Bronchial epithelial cell (primary cell): ENCODE measurements at regions not wholly inside any gene's neighbourhood (a gene's known extent, or its start where the extent isn't known, plus 50 kb on each side); places are given as distances from the start of the nearest gene placed in this dataset.

ENCODE experiments used
- DNase-seq: peaks from one replicate; pipeline ENCODE4 v3.0.0-alpha.2; 2010; ENCODE audit warnings: low read depth
- FAIRE-seq: peaks from 2 replicates; lab custom pipeline; 2011; peaks lifted over from hg19 to GRCh38; lab: Jason Lieb, UNC
- H3K27me3 ChIP-seq: 2 replicates; pipeline ENCODE4 v1.5.1; 2011; ENCODE audit warnings: low read length; ENCODE audit not compliant: control insufficient read depth, insufficient read depth
- H3K36me3 ChIP-seq: 2 replicates; pipeline ENCODE4 v1.5.1; 2011; ENCODE audit warnings: low read length; ENCODE audit not compliant: control insufficient read depth, insufficient read depth
- H3K4me3 ChIP-seq: 2 replicates; pipeline ENCODE4 v1.5.1; 2011; ENCODE audit warnings: mild to moderate bottlenecking, low read depth, low read length, control low read depth
- TF ChIP-seq, protein P1 (sequence below): IDR thresholded peaks from 2 replicates; pipeline ENCODE4 v1.5.1; 2011; ENCODE audit warnings: mild to moderate bottlenecking, moderate library complexity, low read length, control low read depth, inconsistent platforms; ENCODE audit not compliant: insufficient read depth, severe bottlenecking

DNA sequence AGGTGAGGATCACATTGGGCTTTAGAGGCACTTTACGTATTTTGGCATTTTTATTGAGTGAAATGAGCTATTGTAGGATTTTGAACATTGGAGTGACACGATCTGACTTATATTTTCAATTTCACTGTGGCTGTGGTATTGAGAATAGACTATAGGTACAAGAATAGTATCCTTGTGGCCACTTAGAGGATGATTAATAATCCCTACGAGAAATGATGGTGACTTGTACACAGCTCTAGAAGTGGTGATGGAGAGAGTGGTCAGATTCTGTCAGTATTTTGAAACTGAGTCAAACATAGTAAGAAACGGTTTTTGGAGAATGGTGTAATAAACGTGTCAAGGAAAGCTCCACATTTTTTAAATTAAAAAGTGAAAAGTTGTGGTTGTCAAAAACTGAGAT is 494.7 kb downstream of the EPHA5 start:
- FAIRE-seq (no peak), DNase-seq (no peak)
- Histone ChIP-seq H3K36me3 (no peaks in the 10 kb centered on the region), H3K27me3 (no peaks in the 10 kb centered on the region), H3K4me3 (no peak overlapping the region)
- TF ChIP-seq, protein P1, sequence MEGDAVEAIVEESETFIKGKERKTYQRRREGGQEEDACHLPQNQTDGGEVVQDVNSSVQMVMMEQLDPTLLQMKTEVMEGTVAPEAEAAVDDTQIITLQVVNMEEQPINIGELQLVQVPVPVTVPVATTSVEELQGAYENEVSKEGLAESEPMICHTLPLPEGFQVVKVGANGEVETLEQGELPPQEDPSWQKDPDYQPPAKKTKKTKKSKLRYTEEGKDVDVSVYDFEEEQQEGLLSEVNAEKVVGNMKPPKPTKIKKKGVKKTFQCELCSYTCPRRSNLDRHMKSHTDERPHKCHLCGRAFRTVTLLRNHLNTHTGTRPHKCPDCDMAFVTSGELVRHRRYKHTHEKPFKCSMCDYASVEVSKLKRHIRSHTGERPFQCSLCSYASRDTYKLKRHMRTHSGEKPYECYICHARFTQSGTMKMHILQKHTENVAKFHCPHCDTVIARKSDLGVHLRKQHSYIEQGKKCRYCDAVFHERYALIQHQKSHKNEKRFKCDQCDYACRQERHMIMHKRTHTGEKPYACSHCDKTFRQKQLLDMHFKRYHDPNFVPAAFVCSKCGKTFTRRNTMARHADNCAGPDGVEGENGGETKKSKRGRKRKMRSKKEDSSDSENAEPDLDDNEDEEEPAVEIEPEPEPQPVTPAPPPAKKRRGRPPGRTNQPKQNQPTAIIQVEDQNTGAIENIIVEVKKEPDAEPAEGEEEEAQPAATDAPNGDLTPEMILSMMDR: no peak

DNA sequence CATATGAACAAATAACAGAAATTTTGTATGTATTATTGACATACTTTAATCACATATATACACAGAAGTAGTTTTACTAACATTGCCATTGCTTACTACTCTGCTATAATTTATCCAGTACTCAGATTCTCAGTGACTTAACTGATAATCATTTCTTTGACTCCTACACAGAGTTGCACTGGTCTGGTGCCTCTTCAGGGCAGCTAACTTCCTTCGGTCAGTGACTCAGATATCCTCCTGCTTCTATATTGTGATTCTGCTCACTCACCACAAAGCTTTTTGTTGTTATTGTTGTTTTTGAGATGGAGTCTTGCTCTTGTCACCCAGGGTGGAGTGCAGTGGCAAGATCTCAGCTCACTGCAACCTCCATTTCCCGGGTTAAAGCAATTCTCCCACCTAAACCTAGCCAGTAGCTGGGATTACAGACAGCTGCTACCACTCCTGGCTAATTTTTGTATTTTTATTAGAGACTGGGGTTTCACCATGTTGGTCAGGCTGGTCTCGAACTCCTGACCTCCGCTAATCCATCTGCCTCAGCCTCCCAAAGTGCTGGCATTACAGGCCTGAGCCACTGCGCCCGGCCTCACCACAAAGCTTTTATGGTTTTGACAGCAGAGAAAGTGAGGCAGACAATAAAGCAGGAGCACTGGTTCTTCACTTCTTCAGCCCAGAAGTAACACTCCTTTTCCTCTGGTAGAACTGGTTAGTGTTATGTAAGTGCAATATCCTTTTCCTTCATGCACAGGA is 499.3 kb downstream of the EPHA5 start:
- no peak for FAIRE-seq
- no peak for DNase-seq
- Histone ChIP-seq H3K27me3 (no peaks in the 10 kb centered on the region), H3K4me3 (no peak overlapping the region), H3K36me3 (no peaks in the 10 kb centered on the region)
- TF ChIP-seq, protein P1: no peak

DNA sequence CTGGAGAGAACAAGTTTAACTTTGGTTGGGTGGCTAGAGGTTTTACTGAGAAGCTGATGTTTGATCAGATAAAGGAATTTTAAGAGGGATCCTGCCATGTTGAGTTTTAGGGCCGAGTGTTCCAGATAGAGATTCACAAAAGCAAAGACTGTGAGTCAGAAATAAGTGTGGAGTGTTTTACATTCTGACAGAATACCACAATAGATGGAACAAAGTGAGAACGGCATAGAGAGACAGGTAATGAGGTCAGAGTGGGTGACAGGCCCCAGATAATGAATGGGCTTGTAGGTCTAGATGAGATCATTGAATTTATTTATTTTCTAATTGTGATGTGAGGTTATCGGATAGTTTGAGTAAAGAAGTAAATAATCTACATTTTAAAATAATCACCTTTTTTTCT is 502.6 kb downstream of the EPHA5 start:
- Histone ChIP-seq H3K27me3 (no peaks in the 10 kb centered on the region), H3K4me3 (no peak overlapping the region), H3K36me3 (no peaks in the 10 kb centered on the region)
- TF ChIP-seq, protein P1: no peak
- DNase-seq (no peak), FAIRE-seq (no peak)

DNA sequence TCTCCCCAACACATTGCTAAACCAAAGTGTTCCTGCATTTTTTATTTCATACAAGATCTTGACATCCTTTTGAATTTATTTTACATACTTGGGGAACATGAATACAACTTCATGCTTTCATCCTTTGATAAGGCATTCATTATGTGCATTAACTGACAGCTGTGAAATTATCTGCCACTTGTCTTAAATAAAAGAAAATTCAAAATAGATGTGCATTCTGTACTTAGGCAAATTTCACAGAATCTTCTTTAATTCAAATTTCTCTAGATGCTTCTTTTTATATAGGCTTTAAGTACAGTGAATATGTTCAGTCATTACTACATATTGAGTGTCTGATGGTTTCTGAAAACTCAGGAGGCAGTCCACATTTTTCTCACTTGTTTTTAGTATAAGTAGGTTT is 518.1 kb downstream of the EPHA5 start:
- no peak for FAIRE-seq
- Histone ChIP-seq H3K27me3 (no peaks in the 10 kb centered on the region), H3K36me3 (no peaks in the 10 kb centered on the region), H3K4me3 (no peak overlapping the region)
- no peak for DNase-seq
- TF ChIP-seq, protein P1: no peak

DNA sequence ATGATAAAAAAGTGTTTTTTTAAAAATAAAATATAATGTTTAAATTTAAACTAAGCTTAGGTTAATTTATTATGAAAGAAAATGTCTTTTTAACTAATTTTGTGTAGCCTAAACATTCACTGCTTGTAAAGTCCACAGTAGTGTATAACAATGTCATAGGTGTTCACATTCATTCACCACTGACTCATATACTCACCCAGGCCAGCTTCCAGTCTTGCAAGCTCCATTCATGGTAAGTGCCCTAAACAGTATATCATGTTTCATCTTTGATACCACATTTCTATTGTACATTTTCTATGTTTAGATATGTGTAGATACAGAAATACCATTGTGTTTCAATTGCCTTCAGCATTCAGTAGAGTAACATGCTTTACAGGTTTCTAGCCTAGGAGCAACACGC is 530.3 kb downstream of the EPHA5 start:
- TF ChIP-seq, protein P1: no peak
- no peak for FAIRE-seq
- peak; percentile 20 for DNase-seq
- H3K36me3 ChIP-seq: no peaks in the 10 kb centered on the region
- no peak overlapping the region for H3K4me3 ChIP-seq
- no peaks in the 10 kb centered on the region for H3K27me3 ChIP-seq

DNA sequence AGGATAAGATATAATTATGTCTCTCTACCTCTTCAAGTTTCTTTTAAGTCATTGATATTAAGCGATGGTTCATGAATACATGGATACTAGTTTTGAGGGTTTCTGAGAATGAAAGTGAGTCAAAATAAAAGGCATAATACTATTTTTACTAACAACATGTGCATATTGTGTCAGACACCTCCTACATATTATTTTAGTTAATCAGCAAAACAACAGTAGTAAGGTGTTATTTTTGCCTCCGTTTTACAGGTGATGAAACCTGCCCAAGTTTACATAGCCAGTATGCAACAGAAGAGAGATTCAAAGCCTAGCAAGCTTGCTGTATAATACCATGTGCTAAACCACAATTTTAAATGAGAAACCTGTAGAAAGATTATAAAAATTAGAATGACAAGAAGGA is 544.1 kb downstream of the EPHA5 start:
- Histone ChIP-seq H3K36me3 (no peaks in the 10 kb centered on the region), H3K27me3 (no peaks in the 10 kb centered on the region), H3K4me3 (no peak overlapping the region)
- FAIRE-seq: no peak
- TF ChIP-seq, protein P1: no peak
- DNase-seq: no peak
